SH-SY5Y (cell line): ENCODE measurements at regions not wholly inside any gene's neighbourhood (a gene's known extent, or its start where the extent isn't known, plus 50 kb on each side); places are given as distances from the start of the nearest gene placed in this dataset.

Experiments
- GATA2 ChIP-seq: IDR thresholded peaks from 2 replicates; pipeline ENCODE4 v1.6.1; 2011; ENCODE audit warnings: mild to moderate bottlenecking, low read depth, low read length
- GATA3 ChIP-seq: IDR thresholded peaks from 2 replicates; pipeline ENCODE4 v1.6.1; 2011; ENCODE audit warnings: low read depth, mild to moderate bottlenecking, low read length, moderate library complexity

- no peak for TF ChIP-seq GATA3
- TF ChIP-seq GATA2 = no peak
Observed at GRCh38 chr20:48098099-48098498, 312.8 kb upstream of the SULF2 start.
